GM23338 (cell line): ENCODE measurements at regions not wholly inside any gene's neighbourhood (a gene's known extent, or its start where the extent isn't known, plus 50 kb on each side); places are given as distances from the start of the nearest gene placed in this dataset.

Experiments used
- ATAC-seq: fragments of 200-7000 bp; cut with Tn5 transposase; 3 replicates; pipeline ENCODE4 v1.9.1; 2020
- DNase-seq: peaks from one replicate; pipeline ENCODE4 v3.0.0-alpha.2; 2015; ENCODE audit warnings: low spot score
- H2AFZ ChIP-seq: fragments of 200-600 bp; sonication (generic); 2 replicates; pipeline ENCODE4 v1.8.0; 2016; ENCODE audit warnings: antibody characterized with exemption, mild to moderate bottlenecking, moderate library complexity
- H3F3A ChIP-seq: fragments of 200-600 bp; sonication (generic); replicated peaks from 2 replicates; pipeline ENCODE4 v1.8.0; 2017; ENCODE audit warnings: antibody characterized with exemption, mixed run types, low read depth
- H3K27ac ChIP-seq: fragments of 200-600 bp; sonication (generic); 2 replicates; pipeline ENCODE4 v1.6.1; 2016; ENCODE audit warnings: low read depth
- H3K27me3 ChIP-seq: fragments of 200-600 bp; sonication (generic); 2 replicates; pipeline ENCODE4 v1.8.0; 2016; ENCODE audit warnings: mild to moderate bottlenecking, mixed run types, moderate library complexity; ENCODE audit not compliant: insufficient read depth
- H3K36me3 ChIP-seq: fragments of 200-600 bp; sonication (generic); 2 replicates; pipeline ENCODE4 v1.8.0; 2016; ENCODE audit warnings: mild to moderate bottlenecking; ENCODE audit not compliant: insufficient read depth
- H3K4me1 ChIP-seq: fragments of 200-600 bp; sonication (generic); 2 replicates; pipeline ENCODE4 v1.8.0; 2016; ENCODE audit warnings: mild to moderate bottlenecking, moderate library complexity; ENCODE audit not compliant: insufficient read depth
- H3K4me2 ChIP-seq: fragments of 200-600 bp; sonication (generic); 2 replicates; pipeline ENCODE4 v1.7.1; 2017; ENCODE audit warnings: mixed run types
- H3K4me3 ChIP-seq: fragments of 200-600 bp; sonication (generic); 2 replicates; pipeline ENCODE4 v1.6.1; 2016; ENCODE audit warnings: mixed run types
- H3K79me2 ChIP-seq: fragments of 200-600 bp; sonication (generic); replicated peaks from 2 replicates; pipeline ENCODE4 v1.8.0; 2017; ENCODE audit warnings: mild to moderate bottlenecking; ENCODE audit not compliant: insufficient read depth
- H3K9me2 ChIP-seq: fragments of 200-600 bp; sonication (generic); 2 replicates; pipeline ENCODE4 v1.8.0; 2017; ENCODE audit not compliant: insufficient read depth
- H4K20me1 ChIP-seq: fragments of 200-600 bp; sonication (generic); replicated peaks from 2 replicates; pipeline ENCODE4 v1.8.0; 2017; ENCODE audit warnings: mild to moderate bottlenecking; ENCODE audit not compliant: insufficient read depth
- H3K27ac Mint-ChIP-seq: 2 replicates; pipeline ENCODE4 v1.8.0; 2020; ENCODE audit warnings: inconsistent platforms, mild to moderate bottlenecking, moderate library complexity, mixed read lengths
- H3K27me3 Mint-ChIP-seq: 3 replicates; pipeline ENCODE4 v1.8.0; 2022; ENCODE audit warnings: low read depth, mild to moderate bottlenecking, moderate library complexity, mixed read lengths, inconsistent platforms; ENCODE audit not compliant: insufficient read depth, poor library complexity
- H3K36me3 Mint-ChIP-seq: 3 replicates; pipeline ENCODE4 v1.8.0; 2021; ENCODE audit warnings: low read depth, mild to moderate bottlenecking, inconsistent platforms, moderate library complexity, mixed read lengths
- H3K4me1 Mint-ChIP-seq: 3 replicates; pipeline ENCODE4 v1.8.0; 2020; ENCODE audit warnings: mild to moderate bottlenecking, inconsistent platforms, mixed read lengths
- H3K4me3 Mint-ChIP-seq: 3 replicates; pipeline ENCODE4 v1.8.0; 2021; ENCODE audit warnings: moderate library complexity, mild to moderate bottlenecking, inconsistent platforms, mixed read lengths
- H3K9me3 Mint-ChIP-seq: 3 replicates; pipeline ENCODE4 v1.8.0; 2020; ENCODE audit warnings: moderate library complexity, mild to moderate bottlenecking, inconsistent platforms, mixed read lengths
- CREB1 ChIP-seq: fragments of 250-450 bp; sonication (Bioruptor Pico); IDR thresholded peaks from 2 replicates; pipeline ENCODE4 v1.5.0; 2020; ENCODE audit warnings: low read depth, mild to moderate bottlenecking, moderate library complexity
- EZH2phosphoT487 ChIP-seq: fragments of 200-600 bp; sonication (generic); IDR thresholded peaks from one replicate; pipeline ENCODE4 v1.8.1; 2018; ENCODE audit warnings: antibody characterized with exemption; ENCODE audit not compliant: unreplicated experiment
- JUNB ChIP-seq: IDR thresholded peaks from one replicate; pipeline ENCODE4 v1.6.1; 2016; ENCODE audit warnings: antibody characterized with exemption; ENCODE audit not compliant: unreplicated experiment
- NANOG ChIP-seq: IDR thresholded peaks from 2 replicates; pipeline ENCODE4 v1.6.1; 2016; ENCODE audit warnings: antibody characterized with exemption, borderline replicate concordance
- ZNF331 ChIP-seq: fragments of 250-450 bp; sonication (Bioruptor Pico); IDR thresholded peaks from 2 replicates; pipeline ENCODE4 v1.5.0; 2020; ENCODE audit warnings: low read depth, mild to moderate bottlenecking, moderate library complexity
- ZNF462 ChIP-seq: fragments of 250-450 bp; sonication (Bioruptor Pico); IDR thresholded peaks from 2 replicates; pipeline ENCODE4 v1.5.0; 2020; ENCODE audit warnings: mild to moderate bottlenecking, moderate library complexity

- TF ChIP-seq ZNF331 (CRISPR knock-in tag) = no peak
- TF ChIP-seq ZNF462 (CRISPR knock-in tag) = no peak
- no peak for TF ChIP-seq CREB1
Measured at GRCh38 chr9:80932181-80932580, 757.2 kb downstream of the TLE1 start (continued).

- H3F3A ChIP-seq = no peaks in the 10 kb centered on the region
- peaks cover 3% of the 10 kb centered on the region; the same call in 1 of the 3 replicates for H3K9me3 Mint-ChIP-seq
- H4K20me1 ChIP-seq = no peaks in the 10 kb centered on the region
- H3K79me2 ChIP-seq = no peaks in the 10 kb centered on the region
- H3K4me1 ChIP-seq = no peaks in the 10 kb centered on the region; the same call in 1 of the 2 replicates
- no peak overlapping the region for H3K27ac Mint-ChIP-seq
- H2AFZ ChIP-seq = no peak overlapping the region
- H3K4me3 ChIP-seq = no peak overlapping the region
- H3K9me2 ChIP-seq = peaks cover 11% of the 10 kb centered on the region; the same call in 1 of the 2 replicates
- H3K27me3 Mint-ChIP-seq = no peaks in the 10 kb centered on the region
- H3K4me3 Mint-ChIP-seq = no peak overlapping the region
- no peak overlapping the region for H3K4me2 ChIP-seq
- ATAC-seq (no peak), DNase-seq (no peak)
- peaks cover 5% of the 10 kb centered on the region; the same call in 1 of the 3 replicates for H3K36me3 Mint-ChIP-seq
- peaks cover 2% of the 10 kb centered on the region; the same call in 2 of the 3 replicates for H3K4me1 Mint-ChIP-seq
- no peak overlapping the region for H3K27ac ChIP-seq
- H3K36me3 ChIP-seq = no peaks in the 10 kb centered on the region
- no peaks in the 10 kb centered on the region for H3K27me3 ChIP-seq
- TF ChIP-seq CREB1 = no peak
- TF ChIP-seq NANOG = no peak
- no peak for TF ChIP-seq ZNF462 (CRISPR knock-in tag)
- no peak for TF ChIP-seq ZNF331 (CRISPR knock-in tag)
- no peak for TF ChIP-seq JUNB
- no peak for TF ChIP-seq EZH2phosphoT487
Measured at GRCh38 chr9:80931163-80931562, 758.2 kb downstream of the TLE1 start.
